Hindlimb muscle (tissue), 1 donor: ENCODE measurements at regions not wholly inside any gene's neighbourhood (a gene's known extent, or its start where the extent isn't known, plus 50 kb on each side); places are given as distances from the start of the nearest gene placed in this dataset.
A peak's percentile ranks its signal among the peaks of the same experiment; 100 is the strongest.

ENCODE experiments used
- DNase-seq: peaks from one replicate; pipeline ENCODE4 v3.0.0-alpha.2; 2013

GRCh38 chr5:126074538-126074937 lies 348.7 kb upstream of the GRAMD2B start:
- DNase-seq: no peak

GRCh38 chr5:126079266-126079665 lies 343.9 kb upstream of the GRAMD2B start:
- no peak for DNase-seq

GRCh38 chr5:126081209-126081608 lies 342.0 kb upstream of the GRAMD2B start:
- no peak for DNase-seq

- no peak for DNase-seq
These were observed 330.2 kb upstream of the GRAMD2B start for GRCh38 chr5:126093041-126093440.

GRCh38 chr5:126093718-126094117 lies 329.5 kb upstream of the GRAMD2B start:
- no peak for DNase-seq

- no peak for DNase-seq
These were observed 328.2 kb upstream of the GRAMD2B start for GRCh38 chr5:126094991-126095390.

DNA sequence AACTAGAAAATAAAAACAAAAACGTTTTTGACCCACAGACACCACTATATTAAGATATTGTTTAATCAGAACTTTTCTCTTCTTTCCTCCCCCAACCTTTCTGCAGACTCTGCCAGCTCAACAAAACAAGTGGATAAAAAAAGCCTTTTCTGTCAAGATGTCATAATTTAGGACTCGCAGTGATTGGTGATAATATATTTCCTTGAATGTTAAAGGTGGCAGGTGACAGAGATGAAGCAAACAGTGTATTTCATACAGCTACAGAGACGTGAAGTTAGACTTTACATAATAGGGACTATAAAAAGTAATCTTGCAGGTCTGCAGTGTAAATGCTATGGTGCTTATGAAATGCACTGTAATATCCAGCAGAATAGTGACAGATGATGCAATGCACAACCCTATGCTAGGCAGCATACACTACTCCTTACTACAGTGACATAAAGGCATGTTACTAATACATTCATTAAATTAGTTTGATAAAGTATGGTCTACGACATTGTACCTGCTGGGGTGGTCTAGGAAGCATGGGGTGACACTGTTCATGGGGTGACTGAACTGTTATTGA lies 326.7 kb upstream of the GRAMD2B start:
- DNase-seq: no peak

DNA sequence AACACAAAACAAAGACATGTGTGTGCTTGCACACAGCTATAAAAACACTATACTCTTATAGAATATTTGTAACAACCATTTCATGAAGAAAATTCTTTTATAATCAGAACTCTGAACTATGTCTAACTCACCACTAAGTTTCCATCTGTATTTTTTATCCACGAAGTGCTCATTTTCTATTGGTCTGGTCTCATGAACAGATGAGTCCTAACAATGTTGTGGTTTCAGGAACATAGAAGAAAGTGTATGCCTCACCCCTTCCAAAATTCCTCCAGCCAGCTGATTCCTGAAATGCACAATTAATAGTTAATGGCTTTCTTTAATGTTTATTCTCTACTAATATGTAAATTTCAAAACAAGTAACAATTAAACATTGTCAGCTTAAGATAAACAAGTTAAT lies 325.3 kb upstream of the GRAMD2B start:
- DNase-seq: no peak

DNA sequence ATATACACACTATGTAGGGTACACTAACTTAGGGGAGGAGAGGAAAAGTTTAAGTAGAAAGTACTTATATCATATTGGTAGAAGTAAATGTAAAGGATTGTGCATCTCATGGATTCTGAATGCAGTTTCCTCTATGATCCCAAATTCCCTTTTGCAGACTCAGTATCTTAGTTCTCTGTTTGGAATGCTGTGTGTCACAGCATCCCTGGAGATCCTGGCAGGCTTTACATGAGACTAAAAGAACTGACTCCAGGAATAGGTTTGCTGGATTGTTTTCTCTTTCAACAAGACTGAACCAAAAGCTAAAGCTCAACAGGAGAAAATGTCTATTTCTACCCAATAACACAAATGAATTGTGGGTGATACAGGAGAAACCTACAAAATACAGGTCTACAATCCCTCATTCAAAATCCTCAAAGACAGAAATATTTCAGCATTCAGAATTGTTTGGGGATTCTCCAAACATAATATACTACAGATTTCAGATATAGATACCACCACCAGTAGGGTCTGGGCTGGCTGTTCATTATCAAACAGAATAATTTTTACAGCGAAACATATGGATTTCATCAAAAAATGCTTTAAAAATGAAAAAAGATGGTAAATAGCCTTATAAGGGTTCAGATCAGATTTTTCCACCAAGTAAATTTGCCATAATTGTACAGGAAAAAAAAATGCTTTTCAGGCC lies 324.7 kb upstream of the GRAMD2B start:
- DNase-seq: peak; percentile 2

DNA sequence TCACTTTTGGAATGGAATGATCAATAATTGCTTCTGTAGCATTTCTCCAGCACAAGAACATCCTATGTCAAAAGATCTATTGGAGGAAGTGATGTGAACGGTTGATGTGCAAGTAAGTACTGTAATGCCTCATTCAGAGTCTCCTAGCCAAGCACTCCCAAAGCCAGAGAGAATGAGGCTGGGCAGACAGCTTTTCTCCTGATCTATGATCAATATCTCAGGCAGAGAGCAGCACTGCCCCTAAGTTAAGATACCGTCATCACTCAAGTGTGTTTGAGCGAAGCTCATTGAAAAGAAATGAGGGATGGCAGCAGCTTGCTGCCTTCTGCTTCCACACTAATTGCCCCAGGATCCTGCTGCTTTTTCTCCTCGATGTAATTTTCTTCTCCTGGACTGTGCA lies 324.1 kb upstream of the GRAMD2B start:
- no peak for DNase-seq

GRCh38 chr5:126100767-126101166 lies 322.4 kb upstream of the GRAMD2B start:
- peak; percentile 3 for DNase-seq

DNA sequence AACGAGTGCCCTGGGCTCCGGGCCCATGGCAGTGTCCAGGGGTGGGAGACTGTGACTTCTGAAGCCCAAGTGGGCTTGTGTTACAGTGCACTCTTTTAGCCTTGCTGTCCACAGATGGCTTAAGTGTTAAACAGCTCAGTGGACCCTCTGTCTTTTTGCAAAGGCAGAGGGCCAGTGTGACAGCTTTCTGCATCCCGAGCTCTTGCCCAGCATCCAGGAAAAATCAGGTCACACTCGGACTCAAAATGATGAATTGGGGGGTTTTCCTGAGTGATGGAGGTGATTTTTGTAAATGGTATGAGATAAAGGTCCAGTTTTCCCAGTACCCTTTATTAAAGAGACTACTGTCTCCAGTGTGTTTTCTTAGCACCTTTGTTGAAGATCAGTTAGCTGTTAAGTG lies 321.3 kb upstream of the GRAMD2B start:
- DNase-seq: no peak

GRCh38 chr5:126103050-126103449 lies 320.2 kb upstream of the GRAMD2B start:
- DNase-seq: no peak

- no peak for DNase-seq
These were observed 319.3 kb upstream of the GRAMD2B start for GRCh38 chr5:126103868-126104267.

- no peak for DNase-seq
These were observed 318.9 kb upstream of the GRAMD2B start for GRCh38 chr5:126104341-126104740.

DNA sequence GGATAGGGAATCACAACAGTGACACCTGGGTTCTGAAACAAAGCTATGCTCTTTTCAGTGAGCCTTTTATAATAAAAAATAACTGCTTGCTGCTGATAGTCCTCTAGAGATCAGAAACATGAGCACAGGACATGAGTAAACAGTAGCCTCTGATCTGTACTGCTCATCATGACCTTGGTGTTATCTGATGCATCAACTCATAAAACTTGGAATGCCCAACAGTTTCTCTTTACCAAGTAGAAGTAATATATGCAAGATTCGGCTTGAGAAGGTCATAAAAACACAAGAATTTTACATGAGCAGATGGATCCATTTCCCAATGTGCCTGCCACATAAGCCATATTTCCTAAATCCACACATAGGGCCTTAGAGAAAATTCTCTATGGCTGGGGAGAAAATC lies 318.3 kb upstream of the GRAMD2B start:
- no peak for DNase-seq

GRCh38 chr5:126106029-126106428 lies 317.2 kb upstream of the GRAMD2B start:
- no peak for DNase-seq

GRCh38 chr5:126107381-126107780 lies 315.8 kb upstream of the GRAMD2B start:
- DNase-seq: no peak

DNA sequence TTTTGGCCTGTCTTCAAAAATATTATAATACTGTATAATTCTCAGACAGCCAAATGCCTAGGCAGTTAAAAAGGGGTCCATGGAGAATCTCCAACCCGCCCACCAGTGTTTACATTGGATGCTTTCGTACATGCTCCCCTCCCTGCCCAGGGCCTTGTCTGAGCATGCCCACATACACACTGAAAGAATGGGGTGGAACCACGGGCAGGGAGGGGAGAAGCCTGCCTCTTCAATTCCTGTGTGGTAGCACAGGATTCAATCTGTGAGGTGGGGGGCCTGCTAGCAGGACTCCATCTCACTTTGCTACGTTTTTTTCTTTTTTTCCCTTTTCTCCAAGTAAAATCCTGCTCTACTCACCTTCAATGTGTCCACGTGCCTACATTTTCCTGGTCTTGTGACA lies 314.7 kb upstream of the GRAMD2B start:
- no peak for DNase-seq

DNA sequence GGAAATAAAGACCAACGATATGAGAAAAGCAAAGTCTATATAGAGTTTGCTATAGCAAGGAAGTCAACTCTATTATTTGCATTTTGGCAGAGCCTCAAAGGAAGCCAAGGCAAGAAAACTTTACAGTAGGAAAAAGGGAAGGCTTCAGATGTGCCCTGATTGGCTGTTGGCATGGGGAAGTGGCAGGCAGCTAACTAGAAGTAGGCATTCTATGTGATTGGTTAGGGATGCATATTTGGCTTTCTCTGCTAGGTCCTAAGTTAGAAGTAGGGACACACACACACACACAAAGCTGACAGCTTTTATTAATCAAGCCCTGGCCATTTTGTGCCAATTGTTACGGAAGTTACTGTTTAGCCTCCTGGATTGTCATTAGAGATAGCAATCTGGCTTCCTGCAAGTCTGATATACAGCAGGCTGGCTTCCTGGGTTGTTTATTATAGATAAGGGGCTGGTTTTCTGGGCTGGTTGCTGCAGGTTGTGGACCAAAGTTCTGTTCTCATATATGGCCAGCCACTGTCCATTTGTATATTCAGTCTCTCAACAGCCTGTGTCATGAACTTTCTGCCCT lies 308.1 kb upstream of the GRAMD2B start:
- DNase-seq: no peak

GRCh38 chr5:126117044-126117443 lies 306.2 kb upstream of the GRAMD2B start:
- no peak for DNase-seq

- no peak for DNase-seq
These were observed 303.2 kb upstream of the GRAMD2B start for GRCh38 chr5:126119887-126120442.

DNA sequence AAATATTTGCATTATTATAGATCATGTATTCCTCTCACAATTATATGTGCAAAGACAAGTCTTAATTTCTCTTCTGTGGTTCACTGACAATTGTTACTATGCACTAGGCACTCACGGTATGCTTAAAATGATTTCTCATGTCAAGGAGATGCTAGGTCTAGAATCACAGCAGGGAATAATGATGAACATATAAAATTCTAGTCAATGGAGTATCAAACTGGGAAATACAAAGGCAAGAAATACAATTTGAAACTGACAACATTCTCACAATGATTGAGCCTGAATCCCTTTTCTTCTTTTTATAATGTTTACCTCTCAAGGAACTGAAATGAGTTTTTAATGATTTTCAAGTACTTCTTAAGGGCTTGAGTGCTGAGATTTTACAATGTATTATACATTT lies 302.3 kb upstream of the GRAMD2B start:
- no peak for DNase-seq

DNA sequence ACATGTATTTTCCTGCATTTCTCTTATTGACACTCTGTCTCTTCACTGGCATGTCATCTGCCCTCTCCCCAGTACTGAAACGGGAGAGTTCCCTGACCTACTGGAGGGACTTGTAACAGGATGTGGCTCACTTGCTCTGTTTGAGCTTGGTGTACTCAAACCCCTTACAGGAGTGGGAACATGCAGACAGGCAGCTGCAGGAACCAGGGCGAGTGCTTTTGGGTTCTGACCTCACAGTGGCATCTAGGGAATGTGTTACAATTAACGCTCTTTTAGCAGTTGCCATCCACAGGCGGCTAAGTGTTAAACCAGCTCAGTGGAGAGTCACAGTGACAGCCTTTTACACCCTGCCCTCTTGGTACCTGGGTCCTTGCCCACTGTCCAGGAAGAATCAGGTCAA lies 300.3 kb upstream of the GRAMD2B start:
- DNase-seq: no peak
